H9 (cell line): ENCODE measurements at regions not wholly inside any gene's neighbourhood (a gene's known extent, or its start where the extent isn't known, plus 50 kb on each side); places are given as distances from the start of the nearest gene placed in this dataset.

Experiments used
- DNase-seq: peaks from one replicate; pipeline ENCODE4 v3.0.0-alpha.2; 2017
- H2AFZ ChIP-seq: one replicate; pipeline ENCODE4 v1.6.1; 2013; ENCODE audit warnings: mild to moderate bottlenecking, low read length, control low read depth, moderate library complexity
- H2AK5ac ChIP-seq: 2 replicates; pipeline ENCODE4 v1.6.1; 2013; ENCODE audit warnings: low read length, control low read depth, mixed read lengths; ENCODE audit not compliant: insufficient read length
- H2BK120ac ChIP-seq: one replicate; pipeline ENCODE4 v1.6.1; 2013; ENCODE audit warnings: low read depth, mild to moderate bottlenecking, low read length, control low read depth, inconsistent platforms; ENCODE audit not compliant: poor library complexity, severe bottlenecking
- H2BK12ac ChIP-seq: 2 replicates; pipeline ENCODE4 v1.6.1; 2013; ENCODE audit warnings: low read length, control low read depth, mixed read lengths, low read depth; ENCODE audit not compliant: insufficient read length
- H2BK15ac ChIP-seq: 2 replicates; pipeline ENCODE4 v1.6.1; 2013; ENCODE audit warnings: low read depth, low read length, control low read depth
- H2BK20ac ChIP-seq: one replicate; pipeline ENCODE4 v1.6.1; 2013; ENCODE audit warnings: low read depth, mild to moderate bottlenecking, low read length, control low read depth, inconsistent platforms; ENCODE audit not compliant: poor library complexity, severe bottlenecking
- H2BK5ac ChIP-seq: 2 replicates; pipeline ENCODE4 v1.6.1; 2013; ENCODE audit warnings: low read length, control low read depth, mixed read lengths; ENCODE audit not compliant: insufficient read length
- H3K14ac ChIP-seq: 2 replicates; pipeline ENCODE4 v1.6.1; 2013; ENCODE audit warnings: low read length, control low read depth; ENCODE audit not compliant: insufficient read depth
- H3K18ac ChIP-seq: 2 replicates; pipeline ENCODE4 v1.6.1; 2013; ENCODE audit warnings: low read depth, mild to moderate bottlenecking, mixed read lengths, low read length, control low read depth; ENCODE audit not compliant: insufficient read length
- H3K23ac ChIP-seq: 2 replicates; pipeline ENCODE4 v1.6.1; 2013; ENCODE audit warnings: low read length, control low read depth, mixed read lengths, low read depth; ENCODE audit not compliant: insufficient read length
- H3K23me2 ChIP-seq: 2 replicates; pipeline ENCODE4 v1.6.1; 2013; ENCODE audit warnings: low read depth, mild to moderate bottlenecking, mixed read lengths, low read length, control low read depth; ENCODE audit not compliant: insufficient read length, poor library complexity, severe bottlenecking
- H3K27ac ChIP-seq: 2 replicates; pipeline ENCODE4 v1.5.1; 2013; ENCODE audit warnings: low read length, control low read depth, mixed read lengths, low read depth; ENCODE audit not compliant: insufficient read length
- H3K27me3 ChIP-seq: 2 replicates; pipeline ENCODE4 v1.6.1; 2013; ENCODE audit warnings: low read length, control low read depth, inconsistent platforms; ENCODE audit not compliant: insufficient read depth
- H3K4ac ChIP-seq: 2 replicates; pipeline ENCODE4 v1.6.1; 2013; ENCODE audit warnings: low read depth, mild to moderate bottlenecking, control low read depth, inconsistent platforms, low read length, moderate library complexity
- H3K4me1 ChIP-seq: 2 replicates; pipeline ENCODE4 v1.6.1; 2013; ENCODE audit warnings: low read length, control low read depth, inconsistent platforms; ENCODE audit not compliant: insufficient read depth
- H3K4me2 ChIP-seq: 2 replicates; pipeline ENCODE4 v1.6.1; 2013; ENCODE audit warnings: low read length, control low read depth, mixed read lengths; ENCODE audit not compliant: insufficient read length, insufficient read depth
- H3K56ac ChIP-seq: 2 replicates; pipeline ENCODE4 v1.6.1; 2013; ENCODE audit warnings: low read depth, mild to moderate bottlenecking, mixed read lengths, low read length, control low read depth; ENCODE audit not compliant: insufficient read length
- H3K79me1 ChIP-seq: 2 replicates; pipeline ENCODE4 v1.6.1; 2013; ENCODE audit warnings: low read depth, mild to moderate bottlenecking, moderate library complexity, low read length, control low read depth, inconsistent platforms; ENCODE audit not compliant: insufficient read depth, poor library complexity, severe bottlenecking
- H3K79me2 ChIP-seq: 2 replicates; pipeline ENCODE4 v1.6.1; 2013; ENCODE audit warnings: low read length, control low read depth, inconsistent platforms; ENCODE audit not compliant: insufficient read depth
- H3K9ac ChIP-seq: 2 replicates; pipeline ENCODE4 v1.6.1; 2013; ENCODE audit warnings: low read length, control low read depth, mixed read lengths; ENCODE audit not compliant: insufficient read length; ENCODE audit errors: extremely low read depth
- H3K9me3 ChIP-seq: one replicate; pipeline ENCODE4 v1.6.1; 2013; ENCODE audit warnings: low read depth, low read length, inconsistent platforms; ENCODE audit not compliant: control insufficient read depth
- H3T11ph ChIP-seq: one replicate; pipeline ENCODE4 v1.6.1; 2013; ENCODE audit warnings: mild to moderate bottlenecking, low read length, control low read depth, inconsistent platforms
- H4K20me1 ChIP-seq: one replicate; pipeline ENCODE4 v1.6.1; 2013; ENCODE audit not compliant: control insufficient read depth, insufficient read length, insufficient read depth
- H4K5ac ChIP-seq: 2 replicates; pipeline ENCODE4 v1.6.1; 2013; ENCODE audit warnings: low read depth, mild to moderate bottlenecking, mixed read lengths, low read length, control low read depth; ENCODE audit not compliant: insufficient read length
- H4K8ac ChIP-seq: replicated peaks from 2 replicates; pipeline ENCODE4 v1.6.1; 2013; ENCODE audit warnings: low read length, control low read depth, mixed read lengths, low read depth; ENCODE audit not compliant: insufficient read length
- H4K91ac ChIP-seq: 2 replicates; pipeline ENCODE4 v1.6.1; 2013; ENCODE audit warnings: low read depth, mild to moderate bottlenecking, moderate library complexity, mixed read lengths, low read length, control low read depth; ENCODE audit not compliant: insufficient read length
- H3K27ac Mint-ChIP-seq, 3 experiments: 2 replicates in 2 of 3; 3 replicates in 1 of 3; pipeline ENCODE4 v1.8.0; 2020 to 2021; ENCODE audit warnings: mixed read lengths in 3 of 3, mild to moderate bottlenecking in 1 of 3, moderate library complexity in 1 of 3
- H3K27me3 Mint-ChIP-seq: 2 replicates; pipeline ENCODE4 v1.8.0; 2021; ENCODE audit warnings: low read depth, mild to moderate bottlenecking, moderate library complexity, mixed read lengths
- H3K36me3 Mint-ChIP-seq, 3 experiments: 2 replicates in 2 of 3; 3 replicates in 1 of 3; pipeline ENCODE4 v1.8.0; 2020 to 2021; ENCODE audit warnings: low read depth in 3 of 3, mixed read lengths in 3 of 3; ENCODE audit not compliant: insufficient read depth in 1 of 3
- H3K4me1 Mint-ChIP-seq, 2 experiments: 2 replicates each; pipeline ENCODE4 v1.8.0; 2020; ENCODE audit warnings: mixed read lengths in 2 of 2
- H3K4me3 Mint-ChIP-seq, 2 experiments: 2 replicates in 1 of 2; 3 replicates in 1 of 2; pipeline ENCODE4 v1.8.0; 2020 to 2021; ENCODE audit warnings: mild to moderate bottlenecking in 2 of 2, mixed read lengths in 2 of 2, moderate library complexity in 1 of 2
- H3K9me3 Mint-ChIP-seq, 2 experiments: 2 replicates in 1 of 2; 3 replicates in 1 of 2; pipeline ENCODE4 v1.8.0; 2020; ENCODE audit warnings: mild to moderate bottlenecking in 2 of 2, mixed read lengths in 2 of 2, moderate library complexity in 1 of 2
- WGBS: extraction: QIAGEN DNeasy Blood & Tissue Kit; methylation state at CpG from one replicate; pipeline ENCODE4 v1.1.7; 2013; ENCODE audit warnings: missing lambda C conversion rate, low lambda C conversion rate, mixed read lengths; ENCODE audit not compliant: insufficient read length; ENCODE audit errors: extremely low coverage; 5-methylcytosine and 5-hydroxymethylcytosine counted together
- TF ChIP-seq, protein P1 (sequence below): fragments of 200-600 bp; sonication (generic); conservative IDR thresholded peaks from 3 replicates; pipeline ENCODE4 v1.8.0; 2021; ENCODE audit warnings: antibody characterized with exemption, mild to moderate bottlenecking

DNA sequence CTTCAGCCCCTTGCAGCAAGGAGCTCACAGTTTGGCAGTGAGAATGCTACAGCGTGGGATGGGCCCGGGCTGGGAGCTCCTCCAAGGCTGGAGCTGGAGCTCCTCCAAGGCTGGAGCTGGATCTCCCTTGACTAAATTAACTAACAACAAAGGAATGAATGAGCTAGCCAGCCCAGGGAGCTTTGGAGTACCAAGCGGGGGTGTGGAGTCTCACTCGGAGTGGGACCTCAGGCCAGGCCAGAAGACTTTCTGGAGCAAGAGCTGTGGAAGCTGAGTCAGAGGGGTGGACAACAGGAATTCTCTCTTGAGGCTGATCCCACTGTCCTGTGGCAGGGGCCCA is 244.7 kb upstream of the HS6ST1 start:
- Histone ChIP-seq H2BK15ac (no peak overlapping the region), H3K18ac (no peak overlapping the region), H3K9me3 (no peaks in the 10 kb centered on the region), H2BK120ac (no peak overlapping the region), H4K5ac (no peak overlapping the region), H3K9ac (no peak overlapping the region), H3K23me2 (no peaks in the 10 kb centered on the region), H4K20me1 (no peaks in the 10 kb centered on the region), H3K14ac (no peak overlapping the region), H2BK5ac (no peak overlapping the region), H4K91ac (no peak overlapping the region), H3K23ac (no peak overlapping the region), H2BK12ac (no peak overlapping the region), H3K4me2 (no peak overlapping the region), H3K56ac (no peak overlapping the region), H3K27ac (no peak overlapping the region), H4K8ac (no peak overlapping the region), H2AFZ (no peak overlapping the region), H3K4ac (no peak overlapping the region), H2AK5ac (no peak overlapping the region), H2BK20ac (no peak overlapping the region), H3K79me2 (no peaks in the 10 kb centered on the region), H3T11ph (no peak overlapping the region), H3K27me3 (no peaks in the 10 kb centered on the region), H3K79me1 (no peaks in the 10 kb centered on the region), H3K4me1 (no peaks in the 10 kb centered on the region; the same call in 1 of the 2 replicates)
- H3K9me3 Mint-ChIP-seq = no peaks in the 10 kb centered on the region
- no peaks in the 10 kb centered on the region for H3K36me3 Mint-ChIP-seq
- peaks cover 8 to 12% of the 10 kb centered on the region in 2 experiments for H3K4me1 Mint-ChIP-seq
- WGBS = no CpG with 5 or more reads among the region's 4 CpGs
- H3K27ac Mint-ChIP-seq = no peak overlapping the region
- H3K4me3 Mint-ChIP-seq = no peak overlapping the region
- peaks cover 8% of the 10 kb centered on the region for H3K27me3 Mint-ChIP-seq
- no peak for DNase-seq
- TF ChIP-seq, protein P1, sequence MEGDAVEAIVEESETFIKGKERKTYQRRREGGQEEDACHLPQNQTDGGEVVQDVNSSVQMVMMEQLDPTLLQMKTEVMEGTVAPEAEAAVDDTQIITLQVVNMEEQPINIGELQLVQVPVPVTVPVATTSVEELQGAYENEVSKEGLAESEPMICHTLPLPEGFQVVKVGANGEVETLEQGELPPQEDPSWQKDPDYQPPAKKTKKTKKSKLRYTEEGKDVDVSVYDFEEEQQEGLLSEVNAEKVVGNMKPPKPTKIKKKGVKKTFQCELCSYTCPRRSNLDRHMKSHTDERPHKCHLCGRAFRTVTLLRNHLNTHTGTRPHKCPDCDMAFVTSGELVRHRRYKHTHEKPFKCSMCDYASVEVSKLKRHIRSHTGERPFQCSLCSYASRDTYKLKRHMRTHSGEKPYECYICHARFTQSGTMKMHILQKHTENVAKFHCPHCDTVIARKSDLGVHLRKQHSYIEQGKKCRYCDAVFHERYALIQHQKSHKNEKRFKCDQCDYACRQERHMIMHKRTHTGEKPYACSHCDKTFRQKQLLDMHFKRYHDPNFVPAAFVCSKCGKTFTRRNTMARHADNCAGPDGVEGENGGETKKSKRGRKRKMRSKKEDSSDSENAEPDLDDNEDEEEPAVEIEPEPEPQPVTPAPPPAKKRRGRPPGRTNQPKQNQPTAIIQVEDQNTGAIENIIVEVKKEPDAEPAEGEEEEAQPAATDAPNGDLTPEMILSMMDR = no peak
